ENCODE measurements at regions not wholly inside any gene's neighbourhood (a gene's known extent, or its start where the extent isn't known, plus 50 kb on each side); places are given as distances from the start of the nearest gene placed in this dataset.
"Not testable (repeated sequence)": the region's sequence is repeated elsewhere in the genome, so short reads cannot be mapped to it uniquely, and the experiment has no call there.

DNA sequence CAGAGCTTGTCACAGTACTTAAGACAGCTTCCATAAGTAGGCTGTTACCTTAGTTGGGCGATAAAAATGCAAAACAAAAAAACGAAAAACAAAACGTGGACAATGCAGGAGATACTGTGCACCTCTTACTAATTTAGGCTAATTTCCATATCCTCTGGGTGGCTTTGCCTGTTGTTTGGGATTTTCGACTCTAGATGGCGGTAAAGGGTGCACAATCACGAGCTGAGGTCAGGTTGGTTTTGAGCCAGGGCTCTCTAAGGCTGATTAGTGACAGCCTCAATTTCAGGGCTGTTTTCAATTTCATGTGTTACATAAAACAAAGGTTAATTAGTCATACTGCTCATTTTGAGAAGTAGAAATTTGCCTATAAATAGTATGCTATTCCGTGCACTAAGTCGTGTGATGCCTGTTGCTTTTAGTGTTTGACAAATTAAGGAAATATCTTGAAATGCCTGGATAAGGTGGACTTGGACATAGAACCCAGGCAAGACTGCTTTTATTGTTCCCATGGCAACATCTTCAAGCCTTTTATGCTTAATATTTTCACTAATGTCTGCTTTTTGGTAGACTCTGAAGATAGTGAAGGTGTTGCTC lies 493.1 kb downstream of the SOCS6 start:
- Histone ChIP-seq H3K4me2 (ENCODE audit: control insufficient read depth, extremely low read depth, insufficient read depth, low read depth, low read length) (no peak overlapping the region), H3K9ac (ENCODE audit: control insufficient read depth, extremely low read depth, insufficient read depth, low read length) (no peak overlapping the region), H3K9me1 (ENCODE audit: control insufficient read depth, extremely low read depth, insufficient read depth, low read length) (no peaks in the 10 kb centered on the region), H3K36me3 (ENCODE audit: control insufficient read depth in 2 of 2, extremely low read depth in 1 of 2, insufficient read depth in 2 of 2, low read length in 2 of 2) (no peaks in the 10 kb centered on the region), H3K27me3 (ENCODE audit: control insufficient read depth, extremely low read depth, insufficient read depth, low read length) (no peaks in the 10 kb centered on the region), H3K4me1 (ENCODE audit: control insufficient read depth, extremely low read depth, insufficient read depth, low read length) (no peaks in the 10 kb centered on the region), H3K27ac (ENCODE audit: control insufficient read depth, insufficient read depth, low read length) (no peak overlapping the region), H3K9me3 (ENCODE audit: control insufficient read depth, low read depth, low read length) (no peaks in the 10 kb centered on the region), H4K20me1 (ENCODE audit: control insufficient read depth, extremely low read depth, insufficient read depth, low read length) (no peaks in the 10 kb centered on the region), H3K79me2 (ENCODE audit: control insufficient read depth, insufficient read depth, low read length) (no peaks in the 10 kb centered on the region), H3K4me3 (ENCODE audit: control insufficient read depth in 2 of 3, extremely low read depth in 1 of 3, insufficient read depth in 2 of 3, low read depth in 1 of 3, low read length in 3 of 3) (no peak overlapping the region), H2AFZ (ENCODE audit: control insufficient read depth, low read length) (no peak overlapping the region)
- FAIRE-seq (no peak), DNase-seq (ENCODE audit: low read depth, low spot score) (no peak)
- TF ChIP-seq, protein P1, sequence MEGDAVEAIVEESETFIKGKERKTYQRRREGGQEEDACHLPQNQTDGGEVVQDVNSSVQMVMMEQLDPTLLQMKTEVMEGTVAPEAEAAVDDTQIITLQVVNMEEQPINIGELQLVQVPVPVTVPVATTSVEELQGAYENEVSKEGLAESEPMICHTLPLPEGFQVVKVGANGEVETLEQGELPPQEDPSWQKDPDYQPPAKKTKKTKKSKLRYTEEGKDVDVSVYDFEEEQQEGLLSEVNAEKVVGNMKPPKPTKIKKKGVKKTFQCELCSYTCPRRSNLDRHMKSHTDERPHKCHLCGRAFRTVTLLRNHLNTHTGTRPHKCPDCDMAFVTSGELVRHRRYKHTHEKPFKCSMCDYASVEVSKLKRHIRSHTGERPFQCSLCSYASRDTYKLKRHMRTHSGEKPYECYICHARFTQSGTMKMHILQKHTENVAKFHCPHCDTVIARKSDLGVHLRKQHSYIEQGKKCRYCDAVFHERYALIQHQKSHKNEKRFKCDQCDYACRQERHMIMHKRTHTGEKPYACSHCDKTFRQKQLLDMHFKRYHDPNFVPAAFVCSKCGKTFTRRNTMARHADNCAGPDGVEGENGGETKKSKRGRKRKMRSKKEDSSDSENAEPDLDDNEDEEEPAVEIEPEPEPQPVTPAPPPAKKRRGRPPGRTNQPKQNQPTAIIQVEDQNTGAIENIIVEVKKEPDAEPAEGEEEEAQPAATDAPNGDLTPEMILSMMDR (optimal IDR thresholded peaks at IDR 0.05 in 1 of 3, IDR thresholded peaks at IDR 0.05 in 1 of 3, conservative IDR thresholded peaks at IDR 0.05 in 1 of 3; ENCODE audit: extremely low read depth in 1 of 3, insufficient read depth in 2 of 3, low read length in 3 of 3), result peak; percentile 39 to 62 (median 48)
- no peak for TF ChIP-seq EZH2 (IDR thresholded peaks at IDR 0.05; ENCODE audit: low read length)
- dilution Hi-C loops (cut with MboI; ENCODE audit: extremely low pct_ligation_motif_present, low sequenced_read_pairs), result no loop called here

DNA sequence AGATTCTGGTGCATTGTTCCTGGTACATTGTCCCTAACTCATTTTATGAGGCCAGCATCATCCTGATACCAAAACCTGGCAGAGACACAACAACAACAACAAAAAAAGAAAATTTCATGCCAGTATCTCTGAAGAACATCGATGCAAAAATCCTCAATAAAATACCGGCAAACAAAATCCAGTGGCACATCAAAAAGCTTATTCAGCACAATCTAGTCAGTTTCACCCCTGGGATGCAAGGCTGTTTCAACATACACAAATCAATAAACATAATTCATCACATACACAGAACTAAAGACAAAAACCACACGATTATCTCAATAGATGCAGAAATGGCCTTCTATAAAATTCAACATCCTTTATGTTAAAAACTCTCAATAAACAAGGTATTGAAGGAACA lies 477.4 kb downstream of the SOCS6 start:
- dilution Hi-C loops (cut with MboI; ENCODE audit: extremely low pct_ligation_motif_present, low sequenced_read_pairs), result not testable (repeated sequence)

DNA sequence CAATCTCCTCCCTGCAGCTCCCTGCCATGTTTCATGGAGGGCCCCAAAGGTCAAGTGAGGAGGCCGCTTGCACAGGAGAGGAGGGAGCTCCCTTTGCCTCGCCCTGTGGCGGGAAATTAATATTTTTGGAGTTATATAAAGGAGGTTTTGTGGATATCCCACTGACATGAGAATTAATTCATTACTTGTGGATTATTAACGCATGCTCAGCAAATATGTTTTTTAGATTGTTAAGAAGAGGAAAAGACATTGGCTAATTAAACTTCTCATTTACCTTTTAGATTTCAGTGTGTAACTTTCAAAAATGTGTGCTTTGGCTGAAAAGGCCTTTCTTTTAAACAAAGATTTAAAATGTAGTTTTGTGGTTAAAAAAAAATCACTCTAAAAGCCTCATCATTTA lies 474.0 kb downstream of the SOCS6 start:
- no peak overlapping the region for H3K27ac ChIP-seq (ENCODE audit: control insufficient read depth, insufficient read depth, low read length)
- no peak for FAIRE-seq

More for the DNA sequence above, 477.4 kb downstream of the SOCS6 start:
- DNase-seq (ENCODE audit: low read depth, low spot score); H3K27me3 ChIP-seq (ENCODE audit: control insufficient read depth, extremely low read depth, insufficient read depth, low read length); H3K4me3 ChIP-seq (ENCODE audit: control insufficient read depth in 2 of 3, extremely low read depth in 1 of 3, insufficient read depth in 2 of 3, low read depth in 1 of 3, low read length in 3 of 3); H2AFZ ChIP-seq (ENCODE audit: control insufficient read depth, low read length); H3K9ac ChIP-seq (ENCODE audit: control insufficient read depth, extremely low read depth, insufficient read depth, low read length); H4K20me1 ChIP-seq (ENCODE audit: control insufficient read depth, extremely low read depth, insufficient read depth, low read length); FAIRE-seq; H3K36me3 ChIP-seq (ENCODE audit: control insufficient read depth in 2 of 2, extremely low read depth in 1 of 2, insufficient read depth in 2 of 2, low read length in 2 of 2); H3K9me1 ChIP-seq (ENCODE audit: control insufficient read depth, extremely low read depth, insufficient read depth, low read length); H3K9me3 ChIP-seq (ENCODE audit: control insufficient read depth, low read depth, low read length); H3K79me2 ChIP-seq (ENCODE audit: control insufficient read depth, insufficient read depth, low read length); H3K4me1 ChIP-seq (ENCODE audit: control insufficient read depth, extremely low read depth, insufficient read depth, low read length); H3K27ac ChIP-seq (ENCODE audit: control insufficient read depth, insufficient read depth, low read length); H3K4me2 ChIP-seq (ENCODE audit: control insufficient read depth, extremely low read depth, insufficient read depth, low read depth, low read length): not testable (repeated sequence)

More for the DNA sequence above, 474.0 kb downstream of the SOCS6 start:
- Histone ChIP-seq H3K27me3 (ENCODE audit: control insufficient read depth, extremely low read depth, insufficient read depth, low read length) (no peaks in the 10 kb centered on the region), H3K4me2 (ENCODE audit: control insufficient read depth, extremely low read depth, insufficient read depth, low read depth, low read length) (no peak overlapping the region), H3K4me1 (ENCODE audit: control insufficient read depth, extremely low read depth, insufficient read depth, low read length) (no peaks in the 10 kb centered on the region), H4K20me1 (ENCODE audit: control insufficient read depth, extremely low read depth, insufficient read depth, low read length) (no peaks in the 10 kb centered on the region), H2AFZ (ENCODE audit: control insufficient read depth, low read length) (no peak overlapping the region), H3K79me2 (ENCODE audit: control insufficient read depth, insufficient read depth, low read length) (no peaks in the 10 kb centered on the region), H3K36me3 (ENCODE audit: control insufficient read depth in 2 of 2, extremely low read depth in 1 of 2, insufficient read depth in 2 of 2, low read length in 2 of 2) (no peaks in the 10 kb centered on the region), H3K4me3 (ENCODE audit: control insufficient read depth in 2 of 3, extremely low read depth in 1 of 3, insufficient read depth in 2 of 3, low read depth in 1 of 3, low read length in 3 of 3) (no peak overlapping the region), H3K9me1 (ENCODE audit: control insufficient read depth, extremely low read depth, insufficient read depth, low read length) (no peaks in the 10 kb centered on the region), H3K9ac (ENCODE audit: control insufficient read depth, extremely low read depth, insufficient read depth, low read length) (no peak overlapping the region), H3K9me3 (ENCODE audit: control insufficient read depth, low read depth, low read length) (peaks cover 2% of the 10 kb centered on the region)
- no peak for TF ChIP-seq EZH2 (IDR thresholded peaks at IDR 0.05; ENCODE audit: low read length)
- TF ChIP-seq, protein P1 (optimal IDR thresholded peaks at IDR 0.05 in 1 of 3, IDR thresholded peaks at IDR 0.05 in 1 of 3, conservative IDR thresholded peaks at IDR 0.05 in 1 of 3; ENCODE audit: extremely low read depth in 1 of 3, insufficient read depth in 2 of 3, low read length in 3 of 3), result no peak
- DNase-seq (ENCODE audit: low read depth, low spot score), result no peak
- dilution Hi-C loops (cut with MboI; ENCODE audit: extremely low pct_ligation_motif_present, low sequenced_read_pairs), result no loop called here
